Duodenal mucosa (tissue), 2 donors: ENCODE measurements at regions not wholly inside any gene's neighbourhood (a gene's known extent, or its start where the extent isn't known, plus 50 kb on each side); places are given as distances from the start of the nearest gene placed in this dataset.
"Not testable (repeated sequence)": the region's sequence is repeated elsewhere in the genome, so short reads cannot be mapped to it uniquely, and the experiment has no call there.

Source experiments
- H3K27ac ChIP-seq: one replicate; pipeline ENCODE4 v1.7.0; 2013; ENCODE audit warnings: low read depth, low read length
- H3K27me3 ChIP-seq, 2 donors: one replicate each; pipeline ENCODE4 v1.7.0; 2013; ENCODE audit warnings: low read length in 2 of 2, control low read depth in 1 of 2; ENCODE audit not compliant: insufficient read depth in 2 of 2, control insufficient read depth in 1 of 2
- H3K36me3 ChIP-seq, 2 donors: one replicate each; pipeline ENCODE4 v1.7.0; 2013; ENCODE audit warnings: low read length in 2 of 2, control low read depth in 1 of 2; ENCODE audit not compliant: insufficient read depth in 2 of 2, control insufficient read depth in 1 of 2
- H3K4me1 ChIP-seq, 2 donors: one replicate each; pipeline ENCODE4 v1.7.0; 2013; ENCODE audit warnings: low read length in 2 of 2, control low read depth in 1 of 2; ENCODE audit not compliant: insufficient read depth in 2 of 2, control insufficient read depth in 1 of 2
- H3K4me3 ChIP-seq, 2 donors: one replicate each; pipeline ENCODE4 v1.7.0; 2013; ENCODE audit warnings: low read length in 2 of 2, low read depth in 1 of 2
- H3K9ac ChIP-seq, 2 donors: one replicate each; pipeline ENCODE4 v1.7.0; 2013; ENCODE audit warnings: low read length in 2 of 2, low read depth in 1 of 2
- H3K9me3 ChIP-seq, 2 donors: one replicate each; pipeline ENCODE4 v1.7.0; 2013; ENCODE audit warnings: low read length in 2 of 2, control low read depth in 1 of 2; ENCODE audit not compliant: control insufficient read depth in 1 of 2

DNA sequence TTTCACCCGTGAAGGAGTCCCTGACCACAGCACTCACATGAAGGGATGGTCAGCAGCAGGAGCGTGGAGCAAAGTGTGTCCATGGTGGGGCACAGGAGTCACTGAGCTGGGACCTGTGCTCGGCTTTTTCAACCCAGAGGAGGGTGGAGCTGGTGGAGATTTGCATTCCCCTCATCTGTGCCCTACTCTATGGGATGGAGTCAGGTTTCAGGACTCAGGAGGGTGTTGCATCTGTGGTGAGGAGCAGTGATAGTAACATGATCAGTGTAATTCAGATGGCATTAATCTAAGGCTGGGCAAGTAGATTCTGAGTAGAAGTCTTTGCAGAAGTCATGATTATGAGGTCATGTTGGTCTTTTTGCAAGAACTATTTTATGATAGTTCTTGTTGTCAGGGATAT is 511.9 kb downstream of the TMEM121 start:
- Histone ChIP-seq H3K27me3 (no peaks in the 10 kb centered on the region), H3K9ac (no peak overlapping the region), H3K27ac (no peak overlapping the region), H3K4me1 (no peaks in the 10 kb centered on the region), H3K9me3 (no peaks in the 10 kb centered on the region), H3K4me3 (no peak overlapping the region), H3K36me3 (no peaks in the 10 kb centered on the region)

DNA sequence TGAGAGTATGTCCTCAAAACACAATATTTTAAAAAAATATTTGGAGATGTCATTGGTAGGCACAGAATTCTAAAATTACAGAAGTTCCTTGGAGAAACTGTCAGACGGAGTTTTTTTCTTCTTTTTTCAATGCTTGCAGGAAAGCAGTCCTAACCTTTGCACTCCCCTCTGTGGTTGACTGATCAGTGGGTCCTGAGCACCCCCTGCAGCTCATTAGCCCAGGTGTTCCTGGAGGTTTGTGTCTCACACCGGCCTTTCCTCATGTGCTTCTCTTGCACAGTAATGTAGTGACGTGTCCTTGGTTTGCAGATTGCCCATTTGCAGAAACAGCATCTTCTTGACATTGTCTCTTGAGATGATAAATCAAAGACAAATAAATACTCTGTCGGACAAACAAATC is 513.0 kb downstream of the TMEM121 start:
- H3K4me1 ChIP-seq = no peaks in the 10 kb centered on the region
- no peak overlapping the region for H3K27ac ChIP-seq
- no peaks in the 10 kb centered on the region for H3K36me3 ChIP-seq
- H3K27me3 ChIP-seq = no peaks in the 10 kb centered on the region
- no peak overlapping the region for H3K4me3 ChIP-seq
- no peaks in the 10 kb centered on the region for H3K9me3 ChIP-seq
- no peak overlapping the region for H3K9ac ChIP-seq

DNA sequence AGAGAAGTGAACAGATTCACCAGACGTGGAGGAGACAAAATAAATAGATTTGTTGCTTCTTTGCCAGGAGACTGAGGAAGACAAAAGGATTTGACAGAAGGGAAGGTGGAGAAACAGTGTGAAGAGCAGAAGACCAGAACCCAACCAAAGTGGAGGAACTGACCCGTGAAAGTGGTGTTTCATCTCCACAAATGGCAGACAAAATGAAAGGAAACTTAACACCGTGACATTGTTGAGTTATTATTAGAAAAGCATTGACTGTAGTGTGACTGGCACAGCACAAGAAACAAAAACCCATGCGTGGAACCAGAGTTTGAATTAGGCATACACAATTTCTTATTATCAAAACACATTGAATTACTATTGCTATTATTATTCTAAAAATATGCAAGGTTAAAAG is 518.1 kb downstream of the TMEM121 start:
- H3K9me3 ChIP-seq = no peaks in the 10 kb centered on the region
- no peak overlapping the region for H3K4me3 ChIP-seq
- peaks cover 0 to 6% of the 10 kb centered on the region in 2 donors for H3K27me3 ChIP-seq
- H3K4me1 ChIP-seq = no peaks in the 10 kb centered on the region
- H3K9ac ChIP-seq = no peak overlapping the region
- H3K27ac ChIP-seq = no peak overlapping the region
- no peaks in the 10 kb centered on the region for H3K36me3 ChIP-seq

DNA sequence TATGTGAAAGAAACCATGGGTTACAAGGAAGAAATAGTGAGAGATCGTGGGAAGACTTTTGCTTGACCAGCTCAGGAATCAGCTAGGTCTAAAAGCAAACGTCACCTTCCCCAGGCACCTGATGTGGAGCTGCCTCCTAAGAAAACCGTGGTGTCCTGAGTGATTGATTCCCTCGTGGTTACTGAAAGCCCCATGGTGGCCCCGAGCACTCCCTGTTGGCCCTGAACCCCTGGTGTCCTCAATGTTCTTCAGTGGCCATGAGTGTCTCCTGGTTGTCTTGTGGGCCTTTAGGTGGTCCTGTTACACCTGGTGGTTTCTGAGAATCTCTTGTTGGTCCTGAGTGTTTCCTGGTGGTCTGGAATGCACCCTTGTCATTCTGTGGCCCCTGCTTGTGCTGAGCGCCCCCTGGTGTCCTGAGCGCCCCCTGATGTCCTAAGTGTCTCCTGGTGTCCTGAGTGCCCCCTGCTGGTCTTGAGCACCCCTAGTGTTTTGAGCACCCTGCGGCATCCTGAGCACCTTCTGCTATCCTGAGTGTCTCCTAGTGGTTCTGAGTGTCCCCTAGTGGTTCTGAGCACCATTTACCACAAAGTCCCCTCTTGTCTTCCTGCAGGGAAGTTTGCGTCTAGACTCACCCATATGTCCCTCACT is 518.7 kb downstream of the TMEM121 start:
- no peaks in the 10 kb centered on the region for H3K9me3 ChIP-seq
- H3K9ac ChIP-seq = no peak overlapping the region
- no peak overlapping the region for H3K27ac ChIP-seq
- peaks cover 0 to 6% of the 10 kb centered on the region in 2 donors for H3K27me3 ChIP-seq
- H3K4me1 ChIP-seq = no peaks in the 10 kb centered on the region
- no peaks in the 10 kb centered on the region for H3K36me3 ChIP-seq
- no peak overlapping the region for H3K4me3 ChIP-seq

DNA sequence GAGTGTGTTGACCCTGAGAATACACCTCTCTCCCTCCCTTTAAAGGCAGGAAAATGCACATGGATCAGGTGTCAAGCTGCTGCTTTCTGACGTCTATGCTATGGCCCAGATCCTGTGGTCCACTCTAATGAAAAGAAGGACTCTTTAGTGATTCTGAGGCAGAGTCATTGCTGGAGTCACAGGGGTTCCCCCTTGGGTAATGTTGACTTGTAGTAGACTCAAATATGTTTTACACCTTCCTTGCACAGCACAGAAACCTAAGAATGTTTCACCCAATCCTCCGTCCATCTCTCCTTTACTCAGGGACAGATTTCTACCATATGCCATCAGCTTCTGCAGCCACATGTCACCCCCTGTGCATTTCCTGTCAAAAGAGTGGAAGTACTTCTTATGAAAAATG is 525.4 kb downstream of the TMEM121 start:
- Histone ChIP-seq H3K36me3 (no peaks in the 10 kb centered on the region), H3K27me3 (peaks cover 0 to 6% of the 10 kb centered on the region in 2 donors), H3K4me3 (no peak overlapping the region), H3K4me1 (no peaks in the 10 kb centered on the region), H3K27ac (no peak overlapping the region), H3K9me3 (no peaks in the 10 kb centered on the region), H3K9ac (no peak overlapping the region)

DNA sequence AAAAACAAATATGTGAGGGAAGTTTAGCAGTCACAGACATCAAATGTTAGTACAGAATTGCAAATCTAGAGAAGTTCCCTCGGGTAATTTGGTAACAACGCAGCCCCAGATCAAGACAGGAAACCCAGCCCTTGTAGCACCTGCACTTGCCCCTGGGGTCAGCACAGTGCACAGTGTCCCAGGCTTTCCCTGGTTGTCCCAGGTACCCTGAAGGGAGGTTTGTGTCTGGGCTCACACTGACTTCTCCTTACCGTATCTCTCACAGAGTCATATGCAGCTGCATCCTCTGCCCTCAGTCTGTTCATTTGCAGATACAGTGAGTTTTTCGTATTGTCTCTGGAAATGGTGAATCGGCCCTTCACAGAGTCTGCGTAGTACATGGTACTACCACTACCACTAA is 528.9 kb downstream of the TMEM121 start:
- no peak overlapping the region for H3K27ac ChIP-seq
- peaks cover 0 to 2% of the 10 kb centered on the region in 2 donors for H3K27me3 ChIP-seq
- H3K4me3 ChIP-seq = no peak overlapping the region
- H3K36me3 ChIP-seq = no peaks in the 10 kb centered on the region
- H3K9ac ChIP-seq = no peak overlapping the region
- H3K9me3 ChIP-seq = no peaks in the 10 kb centered on the region
- H3K4me1 ChIP-seq = no peaks in the 10 kb centered on the region

DNA sequence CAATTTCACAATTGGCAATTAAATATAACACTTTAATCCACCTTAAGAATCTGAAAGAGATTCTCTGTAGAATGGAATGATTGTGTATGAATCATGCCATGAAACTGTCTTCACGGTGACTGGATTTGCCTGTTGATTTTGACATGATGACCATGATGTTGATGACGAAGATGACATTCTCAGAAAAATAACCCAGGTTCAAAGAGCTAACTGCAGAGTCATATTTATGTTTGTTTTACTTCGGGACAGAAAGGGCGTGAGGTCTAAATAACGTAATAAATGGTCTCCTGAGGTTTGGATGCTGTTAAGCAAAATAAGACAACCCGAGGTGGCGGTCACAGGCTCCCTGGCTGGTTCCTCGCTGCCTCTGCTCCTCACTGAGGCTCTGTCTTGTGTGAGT is 532.0 kb downstream of the TMEM121 start:
- no peak overlapping the region for H3K9ac ChIP-seq
- no peaks in the 10 kb centered on the region for H3K36me3 ChIP-seq
- H3K4me1 ChIP-seq = no peaks in the 10 kb centered on the region
- no peak overlapping the region for H3K27ac ChIP-seq
- no peak overlapping the region for H3K4me3 ChIP-seq
- no peaks in the 10 kb centered on the region for H3K9me3 ChIP-seq
- peaks cover 0 to 2% of the 10 kb centered on the region in 2 donors for H3K27me3 ChIP-seq

DNA sequence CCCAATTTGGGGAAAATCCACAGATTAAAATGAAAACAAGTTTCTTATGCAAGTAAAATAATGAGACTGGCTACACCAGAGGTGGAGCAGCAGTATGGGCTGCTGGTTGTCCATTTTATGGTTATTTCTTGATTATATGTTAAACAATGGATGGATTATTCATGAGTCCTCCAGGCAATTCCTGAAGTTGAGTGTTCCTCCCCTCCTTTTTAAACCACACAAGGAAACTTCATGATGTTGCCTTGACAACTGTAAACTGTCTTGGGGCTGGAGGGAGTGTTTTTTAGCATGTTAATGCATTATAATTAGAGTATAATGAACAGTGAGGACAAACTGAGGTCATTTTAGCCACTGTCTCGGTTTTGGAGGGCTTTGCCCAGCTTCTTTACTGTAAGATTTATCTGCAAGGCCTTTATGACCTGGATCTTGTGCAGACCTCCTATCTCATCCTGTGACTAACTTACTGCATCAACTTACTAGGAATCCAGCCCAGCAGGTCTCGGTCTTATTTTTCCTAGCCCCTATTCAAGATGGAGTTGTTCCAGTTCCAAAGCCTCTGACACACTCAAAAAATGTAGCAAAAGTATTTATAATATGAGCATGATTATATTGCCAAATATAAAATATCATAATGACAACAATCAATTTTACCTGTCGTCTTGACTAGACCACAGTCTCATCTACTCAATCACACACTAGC is 534.0 kb downstream of the TMEM121 start:
- H3K27me3 ChIP-seq = peaks cover 0 to 2% of the 10 kb centered on the region in 2 donors
- H3K9me3 ChIP-seq = no peaks in the 10 kb centered on the region

DNA sequence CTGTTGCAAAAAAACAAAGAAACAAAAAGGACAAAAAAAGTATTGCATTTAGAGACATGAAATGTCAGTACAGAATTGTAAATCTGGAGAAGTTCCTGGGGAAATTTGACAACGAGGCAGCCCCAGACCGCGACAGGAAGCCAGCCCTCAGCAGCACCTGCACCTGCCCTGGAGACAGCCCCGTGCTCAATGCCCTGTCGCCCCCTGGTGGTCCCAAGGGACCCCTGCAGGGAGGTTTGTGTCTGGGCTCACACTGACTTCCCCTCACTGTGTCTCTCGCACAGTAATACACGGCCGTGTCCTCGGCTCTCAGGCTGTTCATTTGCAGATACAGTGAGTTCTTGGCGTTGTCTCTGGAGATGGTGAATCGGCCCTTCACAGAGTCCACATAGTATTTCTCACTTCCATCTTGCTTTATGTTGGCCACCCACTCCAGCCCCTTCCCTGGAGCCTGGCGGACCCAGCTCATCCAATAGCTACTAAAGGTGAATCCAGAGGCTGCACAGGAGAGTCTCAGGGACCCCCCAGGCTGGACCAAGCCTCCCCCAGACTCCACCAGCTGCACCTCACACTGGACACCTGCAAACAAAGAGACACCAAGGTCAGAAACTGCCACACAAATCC is 535.6 kb downstream of the TMEM121 start:
- H3K27me3 ChIP-seq, H3K4me3 ChIP-seq, H3K27ac ChIP-seq, H3K36me3 ChIP-seq, H3K4me1 ChIP-seq, H3K9ac ChIP-seq, H3K9me3 ChIP-seq: not testable (repeated sequence)

More for the DNA sequence above, 534.0 kb downstream of the TMEM121 start:
- Histone ChIP-seq H3K4me1 (no peaks in the 10 kb centered on the region), H3K36me3 (no peaks in the 10 kb centered on the region), H3K27ac (no peak overlapping the region), H3K4me3 (no peak overlapping the region), H3K9ac (no peak overlapping the region)

DNA sequence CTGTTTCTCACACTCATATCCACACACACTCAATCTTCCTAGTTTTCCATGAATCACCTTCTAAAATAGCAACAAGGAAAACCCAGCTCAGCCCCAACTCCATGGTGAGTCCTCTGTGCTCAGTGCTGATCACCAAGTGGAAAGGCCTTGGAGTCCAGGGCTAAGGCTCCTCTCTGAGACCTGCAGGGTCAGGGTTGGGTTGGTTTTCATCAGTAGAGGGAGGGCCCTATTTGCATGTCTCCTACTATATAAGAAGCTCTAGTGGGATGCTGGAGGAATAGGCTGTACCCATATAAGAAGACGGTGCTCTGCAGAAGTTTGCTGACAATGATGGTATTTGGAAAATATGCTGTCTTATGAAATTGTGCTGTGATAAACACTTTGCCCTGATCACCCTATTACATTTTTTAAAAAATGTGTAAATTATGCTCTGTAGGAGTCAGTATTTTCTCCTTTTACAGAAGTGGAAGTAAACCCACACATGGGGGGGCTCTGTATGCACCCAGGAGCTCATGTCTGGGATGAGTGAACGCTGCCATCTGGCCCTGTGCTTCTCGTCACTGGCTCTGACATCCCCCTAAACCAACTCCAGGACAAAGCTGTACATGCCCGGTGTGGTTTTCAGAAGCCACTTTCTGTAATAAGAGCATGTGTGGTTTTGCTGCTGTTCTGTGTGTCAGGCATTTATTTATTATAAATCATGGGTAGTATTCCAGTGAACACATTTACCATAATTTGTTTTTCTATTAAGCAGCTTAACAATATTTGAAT is 536.3 kb downstream of the TMEM121 start:
- Histone ChIP-seq H3K9ac (no peak overlapping the region), H3K9me3 (no peaks in the 10 kb centered on the region), H3K27ac (no peak overlapping the region)

More for the DNA sequence above, 536.3 kb downstream of the TMEM121 start:
- H3K36me3 ChIP-seq = no peaks in the 10 kb centered on the region
- H3K4me3 ChIP-seq = no peak overlapping the region
- H3K27me3 ChIP-seq = peaks cover 0 to 2% of the 10 kb centered on the region in 2 donors
- H3K4me1 ChIP-seq = no peaks in the 10 kb centered on the region
